ENCODE measurements at regions not wholly inside any gene's neighbourhood (a gene's known extent, or its start where the extent isn't known, plus 50 kb on each side); places are given as distances from the start of the nearest gene placed in this dataset.

GRCh38 chr19:32173836-32174235 is 171.6 kb upstream of the ZNF507 start:
- no peak for DNase-seq (ENCODE audit: low read depth in 3 of 3)

DNA sequence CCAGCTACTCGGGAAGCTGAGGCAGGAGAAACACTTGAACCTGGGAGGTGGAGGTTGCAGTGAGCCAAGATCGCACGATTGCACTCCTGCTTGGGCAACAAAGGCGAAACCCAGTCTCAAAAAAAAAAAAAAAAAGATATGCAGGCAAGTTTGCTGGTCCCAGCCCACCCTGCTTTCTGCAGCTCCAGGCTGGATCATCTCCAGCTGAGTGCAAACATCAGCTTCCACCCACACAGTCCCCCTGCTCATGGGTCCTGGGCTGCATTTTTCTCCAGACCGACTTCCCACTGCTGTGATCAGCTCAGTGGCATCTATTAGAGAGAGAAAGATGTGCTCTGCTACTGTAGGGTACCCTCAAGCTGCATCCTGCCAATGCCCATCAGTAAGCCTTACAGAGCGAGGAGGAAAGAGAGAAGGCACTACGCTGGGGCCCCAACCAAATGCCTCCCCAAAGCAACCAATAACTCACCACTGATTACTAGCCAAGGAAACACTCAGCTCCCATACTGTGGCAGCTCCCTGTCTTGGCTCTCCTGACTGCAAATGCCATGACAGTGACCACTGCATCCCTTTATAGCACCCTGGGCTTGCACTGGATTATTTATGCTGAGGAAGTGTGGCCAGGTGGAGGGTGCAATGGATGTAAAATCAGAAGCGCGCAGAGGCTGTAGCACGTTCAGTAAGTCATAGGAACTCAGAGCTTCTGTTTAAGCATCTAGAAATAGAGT is 170.9 kb upstream of the ZNF507 start:
- DNase-seq (ENCODE audit: low read depth in 3 of 3): no peak

- DNase-seq (ENCODE audit: low read depth in 3 of 3): no peak
These were observed 168.8 kb upstream of the ZNF507 start for GRCh38 chr19:32176591-32176990.

- DNase-seq (ENCODE audit: low read depth in 3 of 3): no peak
These were observed 167.7 kb upstream of the ZNF507 start for GRCh38 chr19:32177686-32178085.

- no peak for DNase-seq (ENCODE audit: low read depth in 3 of 3)
These were observed 167.0 kb upstream of the ZNF507 start for GRCh38 chr19:32178401-32178800.

DNA sequence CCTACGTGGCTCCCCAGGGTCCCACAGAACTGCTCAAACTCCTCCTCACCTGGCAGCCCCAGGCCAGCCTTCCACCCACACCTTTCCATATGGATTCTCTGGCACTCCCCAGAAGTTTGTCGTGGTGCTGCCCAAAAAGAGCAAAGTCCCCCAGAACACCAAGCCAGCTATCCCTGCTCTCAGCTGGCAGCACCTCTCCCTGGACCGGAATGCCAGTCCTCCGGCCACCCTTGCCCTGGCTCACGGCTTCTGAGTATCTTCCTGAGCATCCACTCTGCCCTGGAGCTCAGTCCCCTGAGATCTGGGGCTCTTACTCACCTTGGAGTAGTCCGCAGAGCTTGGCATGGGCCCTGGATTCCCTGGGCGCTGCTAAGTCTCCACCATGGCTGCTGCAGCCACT is 166.5 kb upstream of the ZNF507 start:
- DNase-seq (ENCODE audit: low read depth in 3 of 3): no peak

DNA sequence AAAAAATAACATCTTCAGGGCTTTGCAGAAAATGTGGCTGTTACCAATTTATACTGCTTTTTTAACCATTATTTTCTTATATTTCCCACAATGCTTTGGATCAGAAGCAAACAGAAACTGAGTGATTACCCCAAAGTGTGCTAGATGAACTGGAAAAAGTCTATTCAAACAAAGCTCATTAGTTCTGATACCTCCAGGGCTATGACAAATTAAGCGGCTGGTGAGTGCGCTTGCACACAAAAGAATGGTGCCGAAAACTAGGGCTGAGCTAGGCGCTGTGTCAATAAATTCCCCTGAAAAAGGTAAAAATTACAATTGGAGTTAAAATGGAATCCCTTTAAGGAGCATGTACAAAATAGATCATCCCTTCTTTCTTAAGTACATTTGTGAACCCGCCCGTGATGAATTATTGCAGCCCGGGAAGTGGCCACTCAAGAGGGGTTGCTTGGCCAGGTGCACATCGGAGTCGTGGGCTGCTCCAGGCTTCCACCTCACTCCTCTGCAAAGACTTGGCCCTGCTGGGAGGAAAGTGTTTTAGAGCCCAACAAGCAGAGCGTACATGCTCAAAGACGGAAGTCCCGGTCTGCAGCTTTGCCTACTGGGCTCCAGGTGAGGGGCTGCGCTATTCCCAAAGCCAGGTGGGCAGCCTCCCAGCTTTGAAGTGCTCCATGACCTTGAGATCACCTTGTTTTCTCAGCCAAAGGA is 164.0 kb upstream of the ZNF507 start:
- DNase-seq (ENCODE audit: low read depth in 3 of 3): no peak

- DNase-seq (ENCODE audit: low read depth in 3 of 3): no peak
These were observed 158.7 kb upstream of the ZNF507 start for GRCh38 chr19:32186542-32187330.

GRCh38 chr19:32188921-32189320 is 156.5 kb upstream of the ZNF507 start:
- DNase-seq (ENCODE audit: low read depth in 3 of 3): no peak

DNA sequence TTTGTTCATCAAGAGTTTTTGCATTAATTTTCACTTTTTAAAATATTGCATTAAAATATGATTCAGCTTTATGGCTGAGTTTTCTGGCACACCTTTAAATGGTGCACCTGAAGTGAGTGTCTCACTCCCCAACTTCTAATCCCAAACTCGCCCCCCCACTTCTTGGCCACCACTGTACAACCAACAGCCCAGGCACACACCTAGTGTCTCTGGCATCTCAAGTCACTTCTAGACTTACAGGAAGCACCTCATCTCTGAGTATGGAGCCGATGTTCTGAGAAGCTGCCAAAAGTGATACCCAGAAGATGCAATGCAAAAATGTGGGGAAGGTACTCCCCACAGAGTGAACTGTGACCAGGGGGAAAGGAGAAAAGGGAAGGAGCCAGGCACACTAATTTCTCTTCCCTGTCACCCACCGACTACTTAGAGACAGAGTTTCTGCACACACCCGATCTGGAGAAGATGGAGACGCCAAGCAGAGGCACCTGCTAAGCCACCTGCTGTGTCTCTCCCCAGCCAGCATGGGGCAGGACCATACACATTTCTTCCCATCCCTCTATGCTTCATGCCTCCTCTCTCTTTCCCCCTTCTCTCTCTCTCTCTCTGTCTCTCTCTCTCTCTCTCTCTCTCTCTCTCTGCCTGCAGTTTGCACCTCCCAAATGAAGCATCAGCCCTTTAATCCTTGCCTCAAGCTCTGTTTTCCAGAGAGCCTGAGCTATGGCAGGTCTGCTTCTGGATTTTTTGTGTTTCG is 155.3 kb upstream of the ZNF507 start:
- DNase-seq (ENCODE audit: low read depth in 3 of 3): no peak

GRCh38 chr19:32191921-32192320 is 153.5 kb upstream of the ZNF507 start:
- DNase-seq (ENCODE audit: low read depth in 3 of 3): no peak

DNA sequence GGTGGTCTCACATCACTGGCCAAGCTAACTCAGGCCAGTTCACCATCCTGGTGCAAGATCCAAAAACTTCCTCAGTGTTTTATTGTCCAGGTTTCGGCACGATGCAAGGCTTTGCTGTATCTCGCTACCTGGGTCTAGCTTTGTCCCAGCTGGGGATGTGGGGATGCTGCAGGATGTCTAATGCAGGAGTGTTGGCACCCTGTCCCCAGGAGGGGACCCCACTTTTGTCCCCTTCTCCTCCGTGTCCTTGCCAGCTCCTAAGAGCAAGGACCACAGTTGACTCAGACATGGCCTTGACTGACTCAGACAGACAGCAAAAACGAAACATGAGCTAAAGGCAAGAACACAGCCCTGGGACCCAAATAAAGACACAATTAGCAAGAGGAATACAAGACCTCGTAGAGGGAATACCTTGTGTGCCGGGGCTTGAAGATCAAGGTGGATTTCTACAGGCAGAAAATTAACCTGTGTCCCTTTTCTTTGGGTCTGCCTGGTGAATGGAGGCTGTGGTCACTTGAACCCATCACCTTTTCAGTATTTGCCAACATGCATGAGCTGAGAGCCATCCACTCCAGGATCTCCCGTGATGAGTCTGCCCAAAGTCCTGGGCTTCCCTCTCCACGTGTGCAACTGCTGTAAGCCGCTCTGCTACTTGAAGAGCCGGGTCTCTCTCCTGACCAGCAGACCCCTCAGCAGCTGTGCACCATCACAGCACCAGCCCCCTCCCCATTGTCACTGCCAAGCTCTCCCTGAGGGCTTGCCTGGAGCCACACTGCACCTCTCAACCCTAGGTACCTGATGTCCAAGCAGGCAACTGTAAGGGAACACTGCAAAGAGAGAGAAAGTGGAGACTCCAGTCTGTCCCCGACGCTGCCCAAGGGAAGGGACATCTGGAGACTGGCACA is 149.5 kb upstream of the ZNF507 start:
- no peak for DNase-seq (ENCODE audit: low read depth in 3 of 3)

- DNase-seq (ENCODE audit: low read depth in 3 of 3): no peak
These were observed 148.6 kb upstream of the ZNF507 start for GRCh38 chr19:32196690-32197420.

- no peak for DNase-seq (ENCODE audit: low read depth in 3 of 3)
These were observed 147.2 kb upstream of the ZNF507 start for GRCh38 chr19:32197896-32198882.

DNA sequence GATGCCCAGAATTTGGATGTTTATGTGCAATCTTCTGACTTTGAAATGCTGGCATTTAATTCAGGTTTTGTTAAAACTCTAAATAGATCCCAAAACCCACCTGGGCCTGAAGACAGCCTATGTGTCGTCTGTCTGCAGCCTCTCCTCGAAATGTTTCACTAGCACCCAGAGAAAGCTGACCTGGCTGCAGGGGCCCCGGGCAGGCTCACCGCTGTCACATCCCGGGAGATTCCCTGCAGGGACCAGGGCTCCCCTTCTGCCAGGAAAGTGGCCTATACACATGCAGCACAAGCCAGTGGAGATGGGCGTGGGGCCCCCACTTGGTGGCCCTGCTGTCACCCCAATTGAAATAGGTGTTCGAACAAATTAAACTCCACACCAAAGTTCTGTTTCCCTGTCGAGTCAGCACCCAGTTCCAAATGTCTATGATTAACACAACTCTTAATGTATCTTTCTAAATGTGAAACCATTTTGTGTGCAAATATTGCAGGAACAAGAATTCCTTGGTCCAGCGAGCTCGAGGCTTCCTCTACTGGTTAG is 145.8 kb upstream of the ZNF507 start:
- no peak for DNase-seq (ENCODE audit: low read depth in 3 of 3)

GRCh38 chr19:32200312-32201038 is 144.9 kb upstream of the ZNF507 start:
- DNase-seq (ENCODE audit: low read depth in 3 of 3): no peak

- DNase-seq (ENCODE audit: low read depth in 3 of 3): no peak
These were observed 144.2 kb upstream of the ZNF507 start for GRCh38 chr19:32201211-32201610.

DNA sequence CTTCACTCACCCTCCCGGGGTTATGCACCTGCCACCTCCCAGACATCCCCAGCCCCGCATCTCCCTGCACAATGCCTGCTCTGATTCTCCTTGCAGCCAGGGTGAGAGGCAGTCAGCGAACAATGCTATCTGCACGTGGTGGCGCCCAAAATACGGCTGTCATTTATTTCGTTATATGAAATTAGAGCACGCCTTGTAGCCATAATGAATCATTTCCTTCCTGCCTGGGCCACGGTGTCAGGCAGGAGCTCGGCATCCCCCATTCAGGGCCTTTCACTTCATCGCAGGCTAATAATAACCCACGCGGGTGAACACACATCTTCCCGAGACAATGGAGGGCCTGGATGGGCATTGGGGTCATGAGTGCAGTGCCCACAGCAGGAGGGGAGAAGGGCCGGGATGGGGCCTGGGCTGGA is 143.8 kb upstream of the ZNF507 start:
- DNase-seq (ENCODE audit: low read depth in 3 of 3): no peak
